Activated CD4-positive, alpha-beta T cell treated with anti-CD3 and anti-CD28 coated beads for 24 hours (primary cell): ENCODE measurements at regions not wholly inside any gene's neighbourhood (a gene's known extent, or its start where the extent isn't known, plus 50 kb on each side); places are given as distances from the start of the nearest gene placed in this dataset.
"Not testable (repeated sequence)": the region's sequence is repeated elsewhere in the genome, so short reads cannot be mapped to it uniquely, and the experiment has no call there.

Experiments used
- DNase-seq, 2 donors: peaks; one replicate each; pipeline ENCODE4 v3.0.0-alpha.2; 2020; ENCODE audit warnings: low read depth in 2 of 2

DNA sequence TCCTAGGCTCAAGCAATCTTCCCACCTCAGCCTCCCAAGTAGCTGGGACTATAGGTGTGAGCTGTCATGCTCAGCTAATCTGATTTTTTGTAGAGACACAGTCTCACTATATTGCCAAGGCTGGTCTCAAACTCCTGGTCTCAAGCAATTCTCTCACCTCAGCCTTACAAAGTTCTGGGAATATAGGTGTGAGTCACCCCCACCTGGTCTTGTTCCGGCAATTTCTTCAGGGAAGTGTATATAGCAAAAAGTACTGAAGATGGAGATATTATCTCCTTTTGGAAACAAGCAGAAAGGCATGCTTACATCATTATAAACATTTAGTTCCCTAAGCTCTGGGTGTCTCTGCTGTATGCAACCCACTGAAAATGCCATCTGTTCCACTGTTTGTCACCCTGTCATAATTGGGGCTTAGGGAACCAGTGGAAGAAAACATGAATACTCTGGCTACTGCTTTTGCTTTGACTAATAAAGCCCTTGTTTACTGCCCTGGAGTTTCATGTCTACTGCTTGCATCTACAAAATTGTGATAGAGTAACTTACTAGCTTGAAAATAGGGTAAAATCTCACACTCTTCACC lies 940.2 kb downstream of the GALC start:
- DNase-seq: no peak

DNA sequence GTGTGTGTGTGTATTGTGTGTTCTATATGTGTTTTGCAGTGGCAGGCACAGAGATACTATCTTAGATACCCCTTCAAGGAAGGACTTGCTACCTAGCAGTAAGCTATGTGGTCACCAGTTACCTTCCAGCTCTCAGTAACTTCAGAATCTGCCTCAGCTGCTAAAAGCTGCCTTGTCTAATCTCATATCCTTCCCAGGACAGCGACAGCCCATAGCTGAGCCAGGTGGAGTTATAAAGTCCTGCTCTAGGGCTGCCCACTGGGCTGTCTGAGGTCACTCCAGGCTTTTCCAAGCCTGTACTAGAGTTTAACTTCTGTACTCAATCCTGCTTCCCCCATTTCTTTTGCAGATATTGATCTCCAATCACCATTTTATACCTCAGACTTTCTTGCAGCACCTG lies 942.6 kb downstream of the GALC start:
- DNase-seq: no peak

- no peak for DNase-seq
Measured at GRCh38 chr14:87049950-87050349, 943.0 kb downstream of the GALC start.

DNA sequence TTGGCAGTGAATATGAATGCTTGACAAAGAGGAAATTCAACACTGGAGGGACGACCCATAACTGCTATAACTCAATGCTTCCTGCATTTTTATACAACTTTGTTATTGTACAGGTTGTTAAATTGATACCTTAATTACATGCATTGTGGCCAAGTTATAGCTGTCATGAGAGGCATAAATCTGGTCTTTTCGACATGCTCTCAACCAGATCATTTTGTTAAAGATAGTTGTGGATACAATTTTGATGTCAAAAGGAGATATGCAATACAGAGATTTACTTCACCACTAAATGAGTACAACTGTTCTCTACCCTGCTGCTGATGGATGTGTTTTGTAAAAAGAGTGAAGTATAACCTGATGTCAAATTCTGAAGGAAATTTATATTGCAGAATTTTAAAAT lies 946.0 kb downstream of the GALC start:
- no peak for DNase-seq

- DNase-seq: no peak
Measured at GRCh38 chr14:87045956-87046355, 947.0 kb downstream of the GALC start.

- DNase-seq: no peak
Measured at GRCh38 chr14:87045246-87045645, 947.7 kb downstream of the GALC start.

GRCh38 chr14:87044807-87045206 lies 948.2 kb downstream of the GALC start:
- DNase-seq: no peak

- DNase-seq: no peak
Measured at GRCh38 chr14:87043667-87044200, 949.2 kb downstream of the GALC start.

- no peak for DNase-seq
Measured at GRCh38 chr14:87042354-87042753, 950.6 kb downstream of the GALC start.

DNA sequence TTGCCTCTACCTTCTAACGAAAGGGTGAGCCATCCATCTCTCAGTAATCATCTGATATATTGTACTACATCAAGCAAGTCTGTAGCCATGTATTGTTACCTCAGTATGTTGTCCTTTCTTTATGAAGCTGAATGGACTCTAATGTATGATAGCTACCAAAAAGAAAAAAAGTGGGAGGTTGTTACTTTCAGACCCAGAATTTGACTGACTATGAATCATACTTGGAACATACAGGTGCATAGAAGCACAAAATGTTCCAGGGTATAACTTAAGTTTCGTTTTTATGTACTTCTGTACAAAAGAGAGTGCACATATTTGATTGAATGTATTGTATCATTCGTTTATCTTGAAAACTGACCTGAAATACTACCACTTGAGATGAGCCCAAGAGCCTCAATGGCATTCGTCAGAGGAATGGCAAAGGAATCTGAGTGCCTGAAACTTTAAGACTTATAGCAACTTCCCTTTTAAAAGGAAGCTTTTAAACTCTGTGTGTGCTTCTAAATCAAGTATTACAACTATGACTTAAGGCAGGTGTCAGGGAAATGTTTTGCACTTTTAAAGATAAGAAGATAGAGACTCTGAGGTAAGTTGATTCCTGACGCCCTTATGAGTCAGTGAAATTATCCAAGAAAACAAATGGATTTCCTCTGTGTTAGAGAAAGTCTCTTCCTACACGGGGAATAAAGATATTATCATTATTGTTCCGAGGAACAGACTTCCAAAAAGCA lies 951.5 kb downstream of the GALC start:
- no peak for DNase-seq

GRCh38 chr14:87034680-87035079 lies 958.3 kb downstream of the GALC start:
- no peak for DNase-seq

GRCh38 chr14:87030197-87030596 lies 962.8 kb downstream of the GALC start:
- no peak for DNase-seq

GRCh38 chr14:87020106-87020505 lies 972.9 kb downstream of the GALC start:
- not testable (repeated sequence) for DNase-seq

DNA sequence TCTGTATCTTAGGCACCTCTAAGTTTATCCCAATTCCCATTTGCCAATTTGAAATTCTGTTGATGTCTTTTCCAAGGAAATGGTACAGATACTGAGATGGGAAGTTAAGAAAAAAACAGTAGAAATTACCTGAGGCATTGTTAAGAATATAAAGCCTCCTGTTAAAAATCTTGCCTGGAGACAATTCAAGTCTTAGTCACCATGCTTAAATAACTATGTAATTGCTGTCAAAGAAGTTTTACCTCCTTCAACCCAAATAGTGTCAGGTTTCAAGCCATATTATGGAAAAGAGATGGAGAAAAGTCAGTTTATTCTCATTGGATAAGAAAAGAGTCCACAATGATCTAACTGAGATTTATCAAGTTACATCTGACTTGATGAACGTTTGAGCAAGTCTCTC lies 974.7 kb downstream of the GALC start:
- no peak for DNase-seq

GRCh38 chr14:87017335-87017734 lies 975.6 kb downstream of the GALC start:
- no peak for DNase-seq

DNA sequence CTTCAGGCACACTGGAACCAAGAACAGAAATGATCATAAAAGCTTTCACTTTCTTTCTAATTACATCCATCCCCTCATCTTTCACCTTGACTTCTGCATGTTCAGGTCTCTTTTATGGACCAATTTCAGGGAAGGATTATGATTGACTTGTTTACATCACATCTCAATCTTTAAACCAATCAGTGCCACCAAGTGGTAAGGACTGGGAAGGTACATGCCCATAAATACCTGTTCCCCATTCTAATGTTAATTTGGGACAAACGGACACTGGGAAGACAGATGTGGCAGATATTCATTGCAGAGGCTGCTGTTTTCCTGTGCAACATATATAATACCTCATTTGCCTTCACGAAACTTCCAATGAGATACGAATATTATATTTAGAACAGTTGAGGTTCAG lies 978.1 kb downstream of the GALC start:
- no peak for DNase-seq

GRCh38 chr14:87013583-87013982 lies 979.4 kb downstream of the GALC start:
- DNase-seq: no peak

- DNase-seq: no peak
Measured at GRCh38 chr14:87008965-87009364, 984.0 kb downstream of the GALC start.

- no peak for DNase-seq
Measured at GRCh38 chr14:87005280-87005679, 987.7 kb downstream of the GALC start.

- no peak for DNase-seq
Measured at GRCh38 chr14:87002776-87003175, 990.2 kb downstream of the GALC start.

GRCh38 chr14:87001333-87001732 lies 991.6 kb downstream of the GALC start:
- no peak for DNase-seq

DNA sequence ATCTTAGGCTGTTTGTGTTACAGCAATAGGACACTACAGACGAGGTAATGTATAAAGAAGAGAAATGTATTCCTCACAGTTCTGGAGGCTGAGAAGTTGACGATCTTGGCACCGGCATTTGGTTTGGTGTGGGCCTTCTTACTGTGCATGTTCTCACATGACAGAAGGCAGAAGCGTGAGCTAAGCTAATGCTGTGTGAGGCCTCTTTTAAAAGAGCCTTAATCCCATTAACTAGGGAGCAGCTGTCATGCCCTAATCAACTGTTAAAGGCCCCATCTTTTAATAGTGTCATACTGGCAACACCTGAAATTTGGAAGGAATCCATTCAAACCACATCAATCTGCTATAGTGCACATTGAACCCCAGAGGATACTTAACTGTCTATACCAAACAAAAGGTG lies 992.9 kb downstream of the GALC start:
- DNase-seq: no peak

GRCh38 chr14:86999036-86999435 lies 993.9 kb downstream of the GALC start:
- no peak for DNase-seq

DNA sequence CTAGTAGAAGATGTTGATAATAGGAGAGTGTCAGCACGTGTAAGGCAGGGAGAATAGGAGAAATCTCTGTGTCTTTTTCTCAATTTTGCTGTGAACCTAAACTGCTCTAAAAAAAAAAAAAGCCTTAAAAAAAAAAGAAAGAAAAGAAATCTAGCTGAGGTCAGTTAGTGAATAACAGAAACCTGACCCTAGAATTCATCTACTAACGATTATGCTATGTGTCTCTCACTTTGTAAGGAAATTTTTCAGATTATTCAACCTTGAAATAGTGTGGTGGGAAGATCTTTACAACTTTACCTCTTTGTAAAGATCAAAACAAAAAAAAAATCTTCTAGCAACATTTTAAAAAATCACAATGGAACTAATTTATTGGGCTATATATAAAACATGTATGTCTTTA lies 995.7 kb downstream of the GALC start:
- no peak for DNase-seq
